ENCODE measurements at regions not wholly inside any gene's neighbourhood (a gene's known extent, or its start where the extent isn't known, plus 50 kb on each side); places are given as distances from the start of the nearest gene placed in this dataset. TPM values are rescaled to one million over a fixed set of nuclear protein-coding genes. Genes with fewer than 3 reads are reported as not detected.
"Not testable (repeated sequence)": the region's sequence is repeated elsewhere in the genome, so short reads cannot be mapped to it uniquely, and the experiment has no call there.

DNA sequence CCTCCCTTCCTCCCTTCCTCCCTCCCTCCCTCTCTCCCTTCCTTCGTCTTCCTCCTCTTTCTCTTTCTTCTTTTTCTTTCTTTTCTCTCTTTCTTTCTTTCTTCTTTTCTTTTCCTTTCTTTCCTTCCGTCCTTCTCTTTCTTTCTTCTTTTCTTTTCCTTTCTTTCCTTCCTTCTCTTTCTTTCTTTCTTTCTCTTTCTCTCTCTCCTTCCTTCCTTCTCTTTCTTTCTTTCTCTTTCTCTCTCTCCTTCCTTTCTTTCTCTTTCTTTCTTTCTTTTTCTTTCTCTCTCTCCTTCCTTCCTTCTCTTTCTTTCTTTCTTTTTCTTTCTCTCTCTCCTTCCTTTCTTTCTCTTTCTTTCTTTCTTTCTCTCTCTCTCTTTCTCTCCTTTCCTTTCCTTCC is 84.4 kb upstream of the SLC24A2 start:
- DNase-seq = not testable (repeated sequence)

DNA sequence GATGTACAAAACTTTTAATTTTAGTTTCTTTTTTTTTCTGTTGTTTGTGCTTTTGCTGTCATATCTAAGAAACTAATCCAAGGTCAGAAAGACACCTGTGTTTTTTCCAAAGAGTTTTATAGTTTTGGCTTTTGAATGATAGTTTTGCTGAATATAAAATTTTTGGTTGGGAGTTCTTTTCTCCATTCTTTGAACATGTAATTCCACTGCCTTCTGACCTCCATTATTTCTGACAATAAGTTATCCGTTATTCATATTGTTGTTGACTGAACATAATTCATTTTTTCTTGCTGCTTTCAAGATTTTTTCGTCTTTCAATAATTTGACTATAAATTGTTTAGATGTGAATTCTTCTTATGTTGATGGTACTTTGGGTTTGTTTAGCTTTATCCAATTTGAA is 82.2 kb upstream of the SLC24A2 start:
- DNase-seq = no peak

DNA sequence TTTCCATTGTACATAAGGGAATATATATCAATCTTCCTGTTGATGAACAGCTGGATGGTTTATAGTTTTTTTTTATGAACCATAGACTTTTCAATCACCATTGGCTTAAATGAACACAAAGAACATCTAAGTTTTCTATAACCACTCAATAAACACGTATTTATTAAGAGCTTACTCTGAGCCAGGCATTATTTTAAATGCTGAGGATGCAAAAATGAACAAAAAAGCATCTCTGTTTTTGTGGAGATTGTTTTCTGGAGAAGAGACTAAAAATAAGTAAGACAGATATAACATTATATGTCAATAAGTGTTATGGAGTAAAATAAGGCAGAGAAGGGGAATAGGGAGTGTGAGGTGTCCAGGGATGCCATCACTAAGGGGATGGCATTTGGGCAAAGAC is 52.1 kb upstream of the SLC24A2 start:
- no peak for DNase-seq

Small RNA genes lying in the stretch of these regions (small RNA-seq; reads per million reads assigned to genes)
- not detected for gene AL158077.1 (ENCODE audit: low replicate concordance)

Data from skin of body (tissue), 2 donors.